HL-60 (cell line): ENCODE measurements at regions not wholly inside any gene's neighbourhood (a gene's known extent, or its start where the extent isn't known, plus 50 kb on each side); places are given as distances from the start of the nearest gene placed in this dataset.

Experiments used
- CTCF ChIP-seq: IDR thresholded peaks from one replicate; pipeline ENCODE4 v1.5.1; 2011; ENCODE audit warnings: low read length, control low read depth, inconsistent platforms; ENCODE audit not compliant: insufficient read depth
- GABPA ChIP-seq: IDR thresholded peaks from 2 replicates; pipeline ENCODE4 v1.6.1; 2012; ENCODE audit warnings: low read depth
- POLR2AphosphoS5 ChIP-seq: IDR thresholded peaks from 2 replicates; pipeline ENCODE4 v1.6.1; 2012; ENCODE audit warnings: low read depth
- REST ChIP-seq: IDR thresholded peaks from 2 replicates; pipeline ENCODE4 v1.6.1; 2012; ENCODE audit warnings: low read depth; ENCODE audit not compliant: insufficient replicate concordance
- SPI1 ChIP-seq: IDR thresholded peaks from 2 replicates; pipeline ENCODE4 v1.6.1; 2012; ENCODE audit warnings: low read depth, mild to moderate bottlenecking, borderline replicate concordance

- TF ChIP-seq CTCF (no peak), POLR2AphosphoS5 (no peak), SPI1 (no peak), REST (no peak), GABPA (no peak)
These were observed 67.3 kb upstream of the TACR3 start for GRCh38 chr4:103787057-103787456.
